ENCODE measurements at regions not wholly inside any gene's neighbourhood (a gene's known extent, or its start where the extent isn't known, plus 50 kb on each side); places are given as distances from the start of the nearest gene placed in this dataset.

- H3K9me3 ChIP-seq (ENCODE audit: control insufficient read depth, insufficient read depth, low read length): peaks cover 9% of the 10 kb centered on the region
- no peaks in the 10 kb centered on the region for H4K20me1 ChIP-seq (ENCODE audit: insufficient read depth, low read length)
- no peak overlapping the region for H2BK5ac ChIP-seq (ENCODE audit: low read depth, low read length, poor library complexity, severe bottlenecking)
- no peak for ATAC-seq (ENCODE audit: low read depth)
- no peaks in the 10 kb centered on the region for H3K36me3 ChIP-seq (ENCODE audit: control insufficient read depth, insufficient read depth, low read length)
- H2AK5ac ChIP-seq (ENCODE audit: low read depth, low read length): no peak overlapping the region
- no peak overlapping the region for H3K4me3 ChIP-seq (ENCODE audit: insufficient read depth, low read depth, low read length)
- H2BK20ac ChIP-seq (ENCODE audit: low read depth, low read length): no peak overlapping the region
- no peak overlapping the region for H3K4ac ChIP-seq (ENCODE audit: low read depth, low read length)
- H3K18ac ChIP-seq (ENCODE audit: low read depth, low read length): no peak overlapping the region
- no TSS peak for BruUV-seq (replicated peaks)
- no peak overlapping the region for H3K23ac ChIP-seq (ENCODE audit: low read depth, low read length)
- CTCF ChIA-PET: no interaction called here
- POLR2A ChIA-PET (ENCODE audit: unreplicated experiment): no interaction called here
- H4K91ac ChIP-seq (ENCODE audit: insufficient read depth, low read depth, low read length): no peak overlapping the region
- H3K27ac ChIP-seq (ENCODE audit: insufficient read depth, low read length): no peak overlapping the region
- no peaks in the 10 kb centered on the region for H3K9me1 ChIP-seq (ENCODE audit: insufficient read depth, low read length)
- H2BK120ac ChIP-seq (ENCODE audit: low read depth, low read length): no peak overlapping the region
- TF ChIP-seq, protein P1, sequence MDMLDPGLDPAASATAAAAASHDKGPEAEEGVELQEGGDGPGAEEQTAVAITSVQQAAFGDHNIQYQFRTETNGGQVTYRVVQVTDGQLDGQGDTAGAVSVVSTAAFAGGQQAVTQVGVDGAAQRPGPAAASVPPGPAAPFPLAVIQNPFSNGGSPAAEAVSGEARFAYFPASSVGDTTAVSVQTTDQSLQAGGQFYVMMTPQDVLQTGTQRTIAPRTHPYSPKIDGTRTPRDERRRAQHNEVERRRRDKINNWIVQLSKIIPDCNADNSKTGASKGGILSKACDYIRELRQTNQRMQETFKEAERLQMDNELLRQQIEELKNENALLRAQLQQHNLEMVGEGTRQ (IDR thresholded peaks at IDR 0.05; ENCODE audit: low read depth, low read length): no peak
- TF ChIP-seq MXI1 (IDR thresholded peaks at IDR 0.05; ENCODE audit: borderline replicate concordance, low read depth, low read length): no peak
- TF ChIP-seq CHD1 (IDR thresholded peaks at IDR 0.05; ENCODE audit: low read depth, low read length): no peak
- TF ChIP-seq RFX5 (IDR thresholded peaks at IDR 0.05; ENCODE audit: low read depth, low read length): no peak
- no peak for TF ChIP-seq ELK1 (IDR thresholded peaks at IDR 0.05; ENCODE audit: borderline replicate concordance, low read depth, low read length)
- TF ChIP-seq CEBPB (IDR thresholded peaks at IDR 0.05; ENCODE audit: low read depth, low read length): no peak
- no peak for TF ChIP-seq FOS (IDR thresholded peaks at IDR 0.05; ENCODE audit: low read depth, low read length)
- TF ChIP-seq SMC3 (IDR thresholded peaks at IDR 0.05; ENCODE audit: low read depth, low read length): no peak
- no peak for TF ChIP-seq MAFK (IDR thresholded peaks at IDR 0.05; ENCODE audit: low read depth, low read length)
- no peak for TF ChIP-seq POLR2A (IDR thresholded peaks at IDR 0.05; ENCODE audit: low read depth, low read length)
- TF ChIP-seq BHLHE40 (IDR thresholded peaks at IDR 0.05; ENCODE audit: low read depth, low read length): no peak
- no peak for TF ChIP-seq MAZ (IDR thresholded peaks at IDR 0.05; ENCODE audit: borderline replicate concordance, low read depth, low read length)
- no peak for TF ChIP-seq CTCF (conservative IDR thresholded peaks at IDR 0.05; ENCODE audit: low read depth, low read length)
- no peaks in the 10 kb centered on the region for H3K27me3 ChIP-seq (ENCODE audit: control insufficient read depth, insufficient read depth, low read length)
- no peak for DNase-seq
- no peak overlapping the region for H4K5ac ChIP-seq (ENCODE audit: low read depth, low read length)
- H2BK15ac ChIP-seq (ENCODE audit: low read depth, low read length): no peak overlapping the region
- no CpG with 5 or more reads among the region's 3 CpGs for WGBS, 2 experiments (ENCODE audit: extremely low coverage in 2 of 2, insufficient read length in 1 of 2)
- H3K4me1 ChIP-seq (ENCODE audit: control insufficient read depth, insufficient read depth, low read length): no peaks in the 10 kb centered on the region
- no peaks in the 10 kb centered on the region for H3K79me1 ChIP-seq (ENCODE audit: low read depth in 1 of 2, low read length in 2 of 2)
- no peak overlapping the region for H3K14ac ChIP-seq (replicated peaks; ENCODE audit: low read depth, low read length)
- H4K8ac ChIP-seq (ENCODE audit: low read depth in 2 of 2, low read length in 2 of 2): no peak overlapping the region
- intact Hi-C loops (cut with micrococcal nuclease) (no loop called here), dilution Hi-C loops (cut with HindIII; ENCODE audit: low sequenced_read_pairs, unreplicated experiment) (no loop called here), in situ Hi-C loops (cut with MboI; ENCODE audit: low sequenced_read_pairs) (no loop called here)
- H2AK9ac ChIP-seq (replicated peaks; ENCODE audit: low read depth, low read length, poor library complexity): no peak overlapping the region
- H3K9ac ChIP-seq (ENCODE audit: low read depth, low read length): no peak overlapping the region
- no peak overlapping the region for H2AFZ ChIP-seq (replicated peaks; ENCODE audit: low read length, poor library complexity)
- H3K4me2 ChIP-seq (ENCODE audit: low read depth, low read length): no peak overlapping the region
- no peak overlapping the region for H3K56ac ChIP-seq (ENCODE audit: extremely low read depth, insufficient read depth, low read length)
Observed at GRCh38 chr3:26845194-26845593, 222.6 kb downstream of the LRRC3B start.

Data from IMR-90 (cell line).